ENCODE measurements at regions not wholly inside any gene's neighbourhood (a gene's known extent, or its start where the extent isn't known, plus 50 kb on each side); places are given as distances from the start of the nearest gene placed in this dataset.
"Not testable (repeated sequence)": the region's sequence is repeated elsewhere in the genome, so short reads cannot be mapped to it uniquely, and the experiment has no call there.

DNA sequence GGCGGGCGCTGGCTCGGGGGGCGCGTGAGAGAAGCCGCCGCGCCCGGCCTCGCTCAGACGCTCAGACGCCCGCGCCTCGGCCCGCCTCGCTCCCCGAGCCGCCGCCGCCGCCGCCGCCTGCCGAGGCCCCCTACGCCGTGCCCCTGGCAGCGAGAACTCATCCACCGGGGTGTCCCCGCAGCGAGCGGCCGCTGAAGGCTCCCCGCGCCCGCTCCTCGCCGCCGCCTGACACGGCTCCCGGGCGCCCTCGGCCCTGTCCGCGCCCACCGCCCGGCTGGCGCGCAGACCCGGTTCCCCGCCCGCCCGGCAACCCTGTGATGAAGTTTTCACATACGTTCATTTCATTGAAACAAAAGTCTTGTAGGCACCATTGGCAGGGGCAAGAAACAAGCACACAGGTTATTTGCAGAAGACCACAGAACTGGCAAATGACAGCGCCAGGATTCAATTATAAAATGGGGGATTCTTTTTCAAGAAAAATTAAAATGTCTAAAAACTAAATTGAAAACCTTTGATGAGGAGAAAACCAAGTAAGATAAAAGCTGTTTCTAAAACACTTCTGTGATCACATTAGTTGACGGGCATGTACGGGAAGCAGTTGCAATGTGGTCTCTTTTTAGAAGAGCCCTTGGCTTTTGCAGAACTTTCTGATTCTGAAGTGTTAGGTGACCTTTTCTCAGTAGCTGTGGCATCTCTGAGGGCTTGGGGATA lies 50.5 kb upstream of the TUBA3D start:
- Histone ChIP-seq H3K9me3 (ENCODE audit: control insufficient read depth, low read length) (no peaks in the 10 kb centered on the region), H3K36me3 (ENCODE audit: control insufficient read depth, insufficient read depth, low read length) (no peaks in the 10 kb centered on the region), H3K27ac (ENCODE audit: low read depth, low read length, severe bottlenecking) (no peak overlapping the region), H3K4me1 (ENCODE audit: control insufficient read depth, insufficient read depth, low read length, poor library complexity, severe bottlenecking) (no peaks in the 10 kb centered on the region), H3K4me3 (ENCODE audit: extremely low read depth, insufficient read depth, low read length, poor library complexity, severe bottlenecking) (peak overlapping the region; percentile 27)
- 9 to 62% methylated on average over 4 to 25 of the region's 57 CpGs for WGBS, 2 experiments (ENCODE audit: insufficient coverage in 2 of 2)

GRCh38 chr2:131424605-131425114 lies 51.3 kb upstream of the TUBA3D start:
- 54 to 57% methylated on average over 8 to 17 of the region's 50 CpGs for WGBS, 2 experiments (ENCODE audit: insufficient coverage in 2 of 2)

GRCh38 chr2:131420751-131421150 lies 55.2 kb upstream of the TUBA3D start:
- not testable (repeated sequence) for H3K9me3 ChIP-seq (ENCODE audit: control insufficient read depth, low read length); H3K36me3 ChIP-seq (ENCODE audit: control insufficient read depth, insufficient read depth, low read length); H3K4me1 ChIP-seq (ENCODE audit: control insufficient read depth, insufficient read depth, low read length, poor library complexity, severe bottlenecking); H3K27ac ChIP-seq (ENCODE audit: low read depth, low read length, severe bottlenecking); H3K4me3 ChIP-seq (ENCODE audit: extremely low read depth, insufficient read depth, low read length, poor library complexity, severe bottlenecking)
- no CpG with 5 or more reads among the region's 3 CpGs for WGBS, 2 experiments (ENCODE audit: insufficient coverage in 2 of 2)

More at GRCh38 chr2:131424605-131425114, 51.3 kb upstream of the TUBA3D start:
- peak overlapping the region; percentile 19 for H3K4me3 ChIP-seq (ENCODE audit: extremely low read depth, insufficient read depth, low read length, poor library complexity, severe bottlenecking)
- H3K4me1 ChIP-seq (ENCODE audit: control insufficient read depth, insufficient read depth, low read length, poor library complexity, severe bottlenecking); H3K9me3 ChIP-seq (ENCODE audit: control insufficient read depth, low read length); H3K36me3 ChIP-seq (ENCODE audit: control insufficient read depth, insufficient read depth, low read length); H3K27ac ChIP-seq (ENCODE audit: low read depth, low read length, severe bottlenecking): not testable (repeated sequence)

- WGBS, 2 experiments (ENCODE audit: insufficient coverage in 2 of 2), result 7 to 11% methylated on average over 5 to 6 of the region's 10 CpGs
- H3K36me3 ChIP-seq (ENCODE audit: control insufficient read depth, insufficient read depth, low read length), result no peaks in the 10 kb centered on the region
- no peak overlapping the region for H3K4me3 ChIP-seq (ENCODE audit: extremely low read depth, insufficient read depth, low read length, poor library complexity, severe bottlenecking)
- no peaks in the 10 kb centered on the region for H3K9me3 ChIP-seq (ENCODE audit: control insufficient read depth, low read length)
- H3K4me1 ChIP-seq (ENCODE audit: control insufficient read depth, insufficient read depth, low read length, poor library complexity, severe bottlenecking), result peaks cover 4% of the 10 kb centered on the region
- no peak overlapping the region for H3K27ac ChIP-seq (ENCODE audit: low read depth, low read length, severe bottlenecking)
Observed at GRCh38 chr2:131419441-131419840, 55.5 kb upstream of the RAB6D start.

DNA sequence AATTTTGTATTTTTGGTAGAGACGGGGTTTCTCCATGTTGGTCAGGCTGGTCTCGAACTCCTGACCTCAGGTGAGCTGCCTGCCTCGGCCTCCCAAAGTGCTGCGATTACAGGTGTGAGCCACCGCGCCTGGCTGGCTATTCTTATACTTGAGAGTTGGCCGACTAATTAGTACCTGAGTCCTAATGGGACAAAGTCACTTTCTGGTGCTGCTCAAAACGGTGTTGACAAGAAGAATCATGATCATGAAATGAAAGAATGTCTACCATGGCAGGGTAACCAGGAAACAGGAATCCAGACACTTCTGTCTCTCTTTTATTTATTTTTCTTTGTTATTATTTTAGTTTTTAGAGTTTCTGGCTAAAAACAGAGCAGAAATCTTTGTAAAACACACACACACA lies 54.7 kb upstream of the RAB6D start:
- no peaks in the 10 kb centered on the region for H3K36me3 ChIP-seq (ENCODE audit: control insufficient read depth, insufficient read depth, low read length)
- no peak overlapping the region for H3K4me3 ChIP-seq (ENCODE audit: extremely low read depth, insufficient read depth, low read length, poor library complexity, severe bottlenecking)
- no peaks in the 10 kb centered on the region for H3K9me3 ChIP-seq (ENCODE audit: control insufficient read depth, low read length)
- H3K27ac ChIP-seq (ENCODE audit: low read depth, low read length, severe bottlenecking), result no peak overlapping the region
- WGBS, 2 experiments (ENCODE audit: insufficient coverage in 2 of 2), result 89 to 96% methylated on average over 8 of the region's 8 CpGs
- peaks cover 4% of the 10 kb centered on the region for H3K4me1 ChIP-seq (ENCODE audit: control insufficient read depth, insufficient read depth, low read length, poor library complexity, severe bottlenecking)

GRCh38 chr2:131417886-131418285 lies 53.9 kb upstream of the RAB6D start:
- no peaks in the 10 kb centered on the region for H3K36me3 ChIP-seq (ENCODE audit: control insufficient read depth, insufficient read depth, low read length)
- peaks cover 4% of the 10 kb centered on the region for H3K4me1 ChIP-seq (ENCODE audit: control insufficient read depth, insufficient read depth, low read length, poor library complexity, severe bottlenecking)
- 33% methylated on average over 1 of the region's 2 CpGs; no CpG with 5 or more reads in 1 of the 2 experiments for WGBS, 2 experiments (ENCODE audit: insufficient coverage in 2 of 2)
- no peaks in the 10 kb centered on the region for H3K9me3 ChIP-seq (ENCODE audit: control insufficient read depth, low read length)
- H3K27ac ChIP-seq (ENCODE audit: low read depth, low read length, severe bottlenecking), result no peak overlapping the region
- H3K4me3 ChIP-seq (ENCODE audit: extremely low read depth, insufficient read depth, low read length, poor library complexity, severe bottlenecking), result no peak overlapping the region

GRCh38 chr2:131413785-131414184 lies 49.8 kb upstream of the RAB6D start:
- 80 to 93% methylated on average over 2 of the region's 2 CpGs for WGBS, 2 experiments (ENCODE audit: insufficient coverage in 2 of 2)
- no peaks in the 10 kb centered on the region for H3K36me3 ChIP-seq (ENCODE audit: control insufficient read depth, insufficient read depth, low read length)
- H3K9me3 ChIP-seq (ENCODE audit: control insufficient read depth, low read length), result no peaks in the 10 kb centered on the region
- H3K4me3 ChIP-seq (ENCODE audit: extremely low read depth, insufficient read depth, low read length, poor library complexity, severe bottlenecking), result no peak overlapping the region
- H3K4me1 ChIP-seq (ENCODE audit: control insufficient read depth, insufficient read depth, low read length, poor library complexity, severe bottlenecking), result no peaks in the 10 kb centered on the region
- no peak overlapping the region for H3K27ac ChIP-seq (ENCODE audit: low read depth, low read length, severe bottlenecking)

All from mesodermal cell (in vitro differentiated cells).